ENCODE measurements at regions not wholly inside any gene's neighbourhood (a gene's known extent, or its start where the extent isn't known, plus 50 kb on each side); places are given as distances from the start of the nearest gene placed in this dataset.

- TF ChIP-seq, protein P1, sequence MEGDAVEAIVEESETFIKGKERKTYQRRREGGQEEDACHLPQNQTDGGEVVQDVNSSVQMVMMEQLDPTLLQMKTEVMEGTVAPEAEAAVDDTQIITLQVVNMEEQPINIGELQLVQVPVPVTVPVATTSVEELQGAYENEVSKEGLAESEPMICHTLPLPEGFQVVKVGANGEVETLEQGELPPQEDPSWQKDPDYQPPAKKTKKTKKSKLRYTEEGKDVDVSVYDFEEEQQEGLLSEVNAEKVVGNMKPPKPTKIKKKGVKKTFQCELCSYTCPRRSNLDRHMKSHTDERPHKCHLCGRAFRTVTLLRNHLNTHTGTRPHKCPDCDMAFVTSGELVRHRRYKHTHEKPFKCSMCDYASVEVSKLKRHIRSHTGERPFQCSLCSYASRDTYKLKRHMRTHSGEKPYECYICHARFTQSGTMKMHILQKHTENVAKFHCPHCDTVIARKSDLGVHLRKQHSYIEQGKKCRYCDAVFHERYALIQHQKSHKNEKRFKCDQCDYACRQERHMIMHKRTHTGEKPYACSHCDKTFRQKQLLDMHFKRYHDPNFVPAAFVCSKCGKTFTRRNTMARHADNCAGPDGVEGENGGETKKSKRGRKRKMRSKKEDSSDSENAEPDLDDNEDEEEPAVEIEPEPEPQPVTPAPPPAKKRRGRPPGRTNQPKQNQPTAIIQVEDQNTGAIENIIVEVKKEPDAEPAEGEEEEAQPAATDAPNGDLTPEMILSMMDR (IDR thresholded peaks at IDR 0.05; ENCODE audit: insufficient read depth, low read depth, low read length): no peak
- no peak for TF ChIP-seq EZH2 (IDR thresholded peaks at IDR 0.05; ENCODE audit: insufficient read depth, low read length)
Observed at GRCh38 chr10:84783909-84784308, 455.5 kb downstream of the CCSER2 start.
